HG03175 (cell line): ENCODE measurements at regions not wholly inside any gene's neighbourhood (a gene's known extent, or its start where the extent isn't known, plus 50 kb on each side); places are given as distances from the start of the nearest gene placed in this dataset.

Source experiments
- ATAC-seq: cut with Tn5 transposase; IDR thresholded peaks from one replicate; pipeline ENCODE4 v1.9.1; 2021; ENCODE audit warnings: mild to moderate bottlenecking, moderate library complexity; ENCODE audit not compliant: unreplicated experiment

- no peak for ATAC-seq
Measured at GRCh38 chr13:74820809-74821208, 661.2 kb downstream of the TBC1D4 start.

GRCh38 chr13:74819549-74819948 is 662.4 kb downstream of the TBC1D4 start:
- no peak for ATAC-seq

- no peak for ATAC-seq
Measured at GRCh38 chr13:74816737-74817136, 665.2 kb downstream of the TBC1D4 start.

GRCh38 chr13:74796157-74796556 is 662.0 kb upstream of the KLF12 start:
- no peak for ATAC-seq

GRCh38 chr13:74795526-74795925 is 661.3 kb upstream of the KLF12 start:
- ATAC-seq, result no peak

GRCh38 chr13:74794582-74794981 is 660.4 kb upstream of the KLF12 start:
- no peak for ATAC-seq

GRCh38 chr13:74794147-74794546 is 659.9 kb upstream of the KLF12 start:
- ATAC-seq, result no peak

GRCh38 chr13:74784959-74785358 is 650.8 kb upstream of the KLF12 start:
- ATAC-seq, result no peak

- no peak for ATAC-seq
Measured at GRCh38 chr13:74778946-74779345, 644.7 kb upstream of the KLF12 start.

GRCh38 chr13:74778087-74778486 is 643.9 kb upstream of the KLF12 start:
- ATAC-seq, result no peak

- ATAC-seq, result no peak
Measured at GRCh38 chr13:74774264-74774663, 640.1 kb upstream of the KLF12 start.

- no peak for ATAC-seq
Measured at GRCh38 chr13:74773248-74773647, 639.0 kb upstream of the KLF12 start.

- no peak for ATAC-seq
Measured at GRCh38 chr13:74771964-74772363, 637.8 kb upstream of the KLF12 start.

- ATAC-seq, result no peak
Measured at GRCh38 chr13:74770361-74770760, 636.2 kb upstream of the KLF12 start.

- ATAC-seq, result no peak
Measured at GRCh38 chr13:74769333-74769732, 635.1 kb upstream of the KLF12 start.

- no peak for ATAC-seq
Measured at GRCh38 chr13:74768521-74769085, 634.4 kb upstream of the KLF12 start.

- no peak for ATAC-seq
Measured at GRCh38 chr13:74767050-74767449, 632.8 kb upstream of the KLF12 start.

- no peak for ATAC-seq
Measured at GRCh38 chr13:74765955-74766354, 631.8 kb upstream of the KLF12 start.

- ATAC-seq, result no peak
Measured at GRCh38 chr13:74761801-74762757, 627.9 kb upstream of the KLF12 start.

GRCh38 chr13:74758188-74758587 is 624.0 kb upstream of the KLF12 start:
- no peak for ATAC-seq

- ATAC-seq, result no peak
Measured at GRCh38 chr13:74755065-74755464, 620.9 kb upstream of the KLF12 start.

GRCh38 chr13:74751739-74752138 is 617.5 kb upstream of the KLF12 start:
- ATAC-seq, result no peak
